Keratinocyte (primary cell): ENCODE measurements at regions not wholly inside any gene's neighbourhood (a gene's known extent, or its start where the extent isn't known, plus 50 kb on each side); places are given as distances from the start of the nearest gene placed in this dataset.
"Not testable (repeated sequence)": the region's sequence is repeated elsewhere in the genome, so short reads cannot be mapped to it uniquely, and the experiment has no call there.

Experiments
- CTCF ChIP-seq, 3 experiments: IDR thresholded peaks in 1 of 3; conservative IDR thresholded peaks in 1 of 3; optimal IDR thresholded peaks in 1 of 3; 2 replicates in 2 of 3; 3 replicates in 1 of 3; pipeline versions ENCODE3 to v1.5.1; 2011; ENCODE audit warnings: low read length in 3 of 3, mild to moderate bottlenecking in 3 of 3, moderate library complexity in 2 of 3, control low read depth in 1 of 3, inconsistent platforms in 1 of 3; ENCODE audit not compliant: insufficient read depth in 2 of 3; ENCODE audit errors: extremely low read depth in 1 of 3
- EZH2 ChIP-seq: IDR thresholded peaks from one replicate; pipeline ENCODE4 v1.6.1; 2012; ENCODE audit warnings: inconsistent platforms, mild to moderate bottlenecking, low read length, moderate library complexity

- TF ChIP-seq EZH2; CTCF (optimal IDR thresholded peaks at IDR 0.05 in 1 of 3, IDR thresholded peaks at IDR 0.05 in 1 of 3, conservative IDR thresholded peaks at IDR 0.05 in 1 of 3; ENCODE audit: extremely low read depth in 1 of 3, insufficient read depth in 2 of 3, low read length in 3 of 3): not testable (repeated sequence)
Measured at GRCh38 chr5:34258598-34258997, 215.6 kb upstream of the C1QTNF3 start.
